HS-27A (cell line): ENCODE measurements at regions not wholly inside any gene's neighbourhood (a gene's known extent, or its start where the extent isn't known, plus 50 kb on each side); places are given as distances from the start of the nearest gene placed in this dataset.
"Not testable (repeated sequence)": the region's sequence is repeated elsewhere in the genome, so short reads cannot be mapped to it uniquely, and the experiment has no call there.

Experiments used
- DNase-seq: peaks from one replicate; pipeline ENCODE4 v3.0.0-alpha.2; 2012; ENCODE audit warnings: low read depth, missing footprints

- no peak for DNase-seq
Observed at GRCh38 chr5:168126606-168127005, 164.8 kb upstream of the WWC1 start.

- DNase-seq, result no peak
Observed at GRCh38 chr5:168128111-168128510, 163.3 kb upstream of the WWC1 start.

- DNase-seq, result no peak
Observed at GRCh38 chr5:168128557-168128956, 162.9 kb upstream of the WWC1 start.

GRCh38 chr5:168131519-168131918 is 159.9 kb upstream of the WWC1 start:
- DNase-seq, result no peak

- peak; percentile 8 for DNase-seq
Observed at GRCh38 chr5:168132241-168132641, 159.2 kb upstream of the WWC1 start.

GRCh38 chr5:168135897-168136296 is 155.5 kb upstream of the WWC1 start:
- no peak for DNase-seq

GRCh38 chr5:168136340-168136739 is 155.1 kb upstream of the WWC1 start:
- DNase-seq, result no peak

GRCh38 chr5:168137265-168137664 is 154.2 kb upstream of the WWC1 start:
- no peak for DNase-seq

- DNase-seq, result no peak
Observed at GRCh38 chr5:168140241-168140640, 151.2 kb upstream of the WWC1 start.

GRCh38 chr5:168142402-168142801 is 149.0 kb upstream of the WWC1 start:
- no peak for DNase-seq

- not testable (repeated sequence) for DNase-seq
Observed at GRCh38 chr5:168143521-168143920, 147.9 kb upstream of the WWC1 start.

GRCh38 chr5:168147106-168147505 is 144.3 kb upstream of the WWC1 start:
- no peak for DNase-seq

GRCh38 chr5:168147568-168148360 is 143.7 kb upstream of the WWC1 start:
- no peak for DNase-seq

- DNase-seq, result no peak
Observed at GRCh38 chr5:168151041-168151440, 140.4 kb upstream of the WWC1 start.

GRCh38 chr5:168152660-168153059 is 138.8 kb upstream of the WWC1 start:
- DNase-seq, result no peak

- no peak for DNase-seq
Observed at GRCh38 chr5:168153263-168153875, 138.1 kb upstream of the WWC1 start.

- no peak for DNase-seq
Observed at GRCh38 chr5:168153876-168154270, 137.6 kb upstream of the WWC1 start.

GRCh38 chr5:168155585-168155984 is 135.9 kb upstream of the WWC1 start:
- no peak for DNase-seq

GRCh38 chr5:168156170-168156569 is 135.3 kb upstream of the WWC1 start:
- DNase-seq, result no peak

- DNase-seq, result no peak
Observed at GRCh38 chr5:168157141-168157540, 134.3 kb upstream of the WWC1 start.

- DNase-seq, result no peak
Observed at GRCh38 chr5:168159425-168159824, 132.0 kb upstream of the WWC1 start.

GRCh38 chr5:168162464-168162863 is 129.0 kb upstream of the WWC1 start:
- no peak for DNase-seq

GRCh38 chr5:168163966-168164365 is 127.5 kb upstream of the WWC1 start:
- no peak for DNase-seq
